AG08395 (cell line): ENCODE measurements at regions not wholly inside any gene's neighbourhood (a gene's known extent, or its start where the extent isn't known, plus 50 kb on each side); places are given as distances from the start of the nearest gene placed in this dataset.

Source experiments
- DNase-seq: peaks from one replicate; pipeline ENCODE4 v3.0.0; 2012; ENCODE audit warnings: mixed read lengths, low spot score

- DNase-seq, result no peak
These were observed 174.1 kb downstream of the DDX1 start for GRCh38 chr2:15765686-15766302.

DNA sequence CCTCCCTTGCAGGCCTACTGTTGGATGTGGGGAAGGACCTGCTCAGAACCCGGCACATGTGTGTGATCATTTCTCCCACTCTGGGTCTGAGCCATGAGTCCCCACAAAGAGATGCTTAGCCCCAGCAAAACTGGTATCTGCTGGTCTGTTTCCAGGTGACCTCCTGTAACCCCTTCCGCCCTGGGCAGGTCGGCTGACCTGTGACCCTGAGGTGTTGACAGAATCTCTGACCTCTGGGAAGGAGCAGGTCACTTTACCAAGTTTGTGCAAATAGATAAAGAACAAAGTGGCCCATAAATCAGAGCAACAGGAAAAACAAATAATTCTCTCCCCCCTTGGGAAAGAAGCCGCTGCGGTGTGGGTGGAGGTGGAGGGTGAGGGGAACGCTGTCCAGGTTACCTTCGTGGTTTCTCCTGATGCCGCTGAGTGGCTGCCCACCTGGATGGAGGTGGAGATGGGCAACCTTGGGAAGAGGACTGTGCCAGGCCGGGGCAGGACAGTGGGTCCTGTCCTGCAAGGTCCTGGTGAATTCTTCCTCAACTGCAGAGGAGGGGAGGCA lies 174.0 kb upstream of the MYCN start:
- no peak for DNase-seq

GRCh38 chr2:15766911-15767597 lies 173.3 kb upstream of the MYCN start:
- DNase-seq, result no peak

- no peak for DNase-seq
These were observed 172.7 kb upstream of the MYCN start for GRCh38 chr2:15767679-15768078.

DNA sequence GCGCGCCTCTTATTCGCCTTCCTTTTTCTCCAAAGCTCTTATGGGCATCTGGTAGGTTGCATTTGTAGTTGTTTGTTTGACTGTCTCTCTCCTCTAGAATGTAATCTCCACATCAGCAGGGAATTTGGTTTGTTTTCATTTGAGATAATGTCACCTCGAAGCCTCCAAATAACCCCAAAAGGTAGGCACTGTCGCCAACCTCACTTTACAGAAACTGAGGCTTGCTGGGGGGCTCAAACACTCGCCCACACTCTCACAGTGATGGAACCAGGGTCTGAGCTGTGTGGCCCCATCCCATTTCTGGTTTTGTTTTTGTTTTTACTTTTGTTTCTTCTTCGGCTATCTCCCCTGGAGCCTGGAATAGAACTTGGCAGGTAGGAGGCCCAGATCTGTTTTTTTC lies 172.2 kb upstream of the MYCN start:
- no peak for DNase-seq

DNA sequence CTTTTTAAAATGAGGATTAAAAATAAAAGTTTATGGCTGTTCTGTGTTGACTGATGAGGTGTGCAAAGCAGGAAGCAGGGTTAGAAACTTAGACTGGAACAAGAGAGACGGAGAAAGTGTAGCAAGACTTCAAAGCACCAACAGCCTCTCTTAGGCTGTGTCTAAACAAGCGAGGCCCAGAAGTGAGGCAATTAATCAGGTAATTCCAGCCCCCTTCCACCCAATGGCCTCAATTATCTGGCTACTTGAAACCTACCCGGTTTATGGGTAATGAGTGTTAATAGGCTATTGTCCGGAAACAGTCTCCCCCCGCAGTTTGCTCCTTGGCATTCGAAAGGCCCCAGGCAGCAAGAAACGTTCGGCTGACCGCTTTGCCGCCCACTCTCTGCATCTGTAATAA lies 171.7 kb upstream of the MYCN start:
- no peak for DNase-seq

DNA sequence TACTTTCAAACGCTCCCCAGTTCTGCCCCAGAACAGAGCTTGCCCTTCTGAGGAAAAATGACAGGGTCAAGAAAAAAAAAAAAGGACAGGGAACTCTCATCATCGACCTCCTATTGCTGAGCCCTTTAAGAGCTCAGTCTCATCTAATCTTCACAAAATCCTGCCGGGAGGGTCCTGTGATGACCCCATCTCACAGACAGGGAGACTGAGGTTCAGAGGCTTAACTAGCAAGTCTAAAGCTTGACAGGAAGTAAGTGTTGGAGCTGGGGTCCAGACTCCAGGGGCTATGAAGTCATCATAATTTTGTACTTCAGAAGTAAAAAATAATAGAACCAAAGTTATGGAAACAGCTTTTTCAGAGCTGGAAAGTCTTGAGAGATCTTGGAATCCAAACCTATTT lies 171.1 kb upstream of the MYCN start:
- DNase-seq, result no peak

GRCh38 chr2:15769676-15770547 lies 170.4 kb upstream of the MYCN start:
- no peak for DNase-seq

DNA sequence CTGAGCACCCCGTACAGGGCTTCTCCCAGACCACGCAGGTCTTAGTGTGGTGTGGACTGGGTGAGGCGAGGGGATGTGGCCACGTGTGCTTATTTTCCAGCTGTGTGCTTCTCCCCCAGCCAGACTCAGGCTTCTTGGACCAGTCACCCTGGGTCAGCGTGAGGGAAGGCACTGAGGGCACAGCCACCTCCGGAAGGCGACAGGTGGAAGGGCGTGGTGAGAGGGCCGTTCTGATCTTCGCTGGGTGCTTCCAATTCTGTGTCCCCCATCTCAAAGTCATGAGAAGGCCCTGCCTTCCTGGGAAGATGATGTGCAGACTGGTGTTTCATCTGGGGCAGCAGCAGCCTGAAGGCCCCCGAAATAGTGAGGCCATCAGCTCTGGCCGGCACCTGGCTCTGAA lies 169.7 kb upstream of the MYCN start:
- DNase-seq, result no peak

GRCh38 chr2:15771124-15771523 lies 169.2 kb upstream of the MYCN start:
- DNase-seq, result no peak

GRCh38 chr2:15772086-15772595 lies 168.2 kb upstream of the MYCN start:
- DNase-seq, result no peak

DNA sequence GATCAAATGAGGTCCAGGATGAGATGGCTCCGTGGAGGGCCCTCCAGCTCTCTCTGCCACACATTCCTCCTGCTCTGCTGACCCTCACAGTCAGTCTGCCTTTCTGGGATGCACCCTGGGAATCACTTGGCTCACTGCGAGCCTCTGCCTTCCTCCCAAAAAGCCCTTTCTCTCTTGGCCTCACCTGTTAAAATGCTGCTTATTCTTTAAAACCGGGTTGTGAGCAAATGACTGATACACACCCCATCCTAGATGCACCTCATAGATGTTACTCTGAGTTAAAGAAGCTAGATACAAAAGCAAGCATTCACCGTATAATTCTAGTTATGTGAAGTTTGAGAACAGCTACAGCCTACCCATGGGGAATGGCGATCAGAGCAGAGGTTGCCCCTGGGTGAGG lies 167.7 kb upstream of the MYCN start:
- no peak for DNase-seq

- no peak for DNase-seq
These were observed 167.1 kb upstream of the MYCN start for GRCh38 chr2:15773204-15773603.

- DNase-seq, result no peak
These were observed 166.5 kb upstream of the MYCN start for GRCh38 chr2:15773846-15774245.

DNA sequence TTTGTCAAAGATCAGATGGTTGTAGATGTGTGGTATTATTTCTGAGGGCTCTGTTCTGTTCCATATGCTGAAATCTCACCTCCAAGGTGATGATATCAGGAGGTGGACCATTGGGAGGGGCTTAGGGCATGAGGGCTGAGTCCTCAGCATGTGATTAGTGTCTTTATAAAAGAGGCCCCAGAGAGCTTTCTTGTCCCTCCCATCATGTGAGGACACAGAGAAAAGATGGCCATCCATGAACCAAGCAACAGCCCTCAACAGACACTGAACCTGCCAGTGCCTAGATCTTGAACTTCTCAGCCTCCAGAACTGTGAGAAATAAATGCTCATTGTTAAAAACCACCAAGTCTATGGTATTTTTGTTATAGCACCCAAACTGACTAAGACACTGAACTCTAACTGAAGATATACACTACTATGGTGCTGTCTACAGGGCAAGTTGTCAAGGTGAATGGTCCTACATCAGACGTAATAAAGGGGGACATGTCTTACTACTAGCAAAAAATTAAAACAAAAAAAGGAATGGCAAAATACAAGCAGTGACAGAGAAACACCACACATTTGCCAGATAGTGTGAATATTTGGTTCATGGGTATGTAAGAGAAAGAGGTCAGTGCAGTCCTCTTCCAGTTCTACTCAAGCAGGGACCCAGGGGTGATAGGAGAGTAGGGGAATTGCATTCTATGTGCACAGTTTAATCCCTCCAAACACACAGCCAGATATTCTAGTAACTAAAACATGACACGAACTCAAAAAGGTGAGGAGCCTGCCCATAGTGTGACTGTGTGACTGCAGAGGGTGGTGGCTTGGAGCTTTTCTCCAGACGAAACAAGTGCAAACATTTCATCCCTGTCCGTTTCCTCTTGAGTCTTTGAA lies 164.4 kb upstream of the MYCN start:
- no peak for DNase-seq

DNA sequence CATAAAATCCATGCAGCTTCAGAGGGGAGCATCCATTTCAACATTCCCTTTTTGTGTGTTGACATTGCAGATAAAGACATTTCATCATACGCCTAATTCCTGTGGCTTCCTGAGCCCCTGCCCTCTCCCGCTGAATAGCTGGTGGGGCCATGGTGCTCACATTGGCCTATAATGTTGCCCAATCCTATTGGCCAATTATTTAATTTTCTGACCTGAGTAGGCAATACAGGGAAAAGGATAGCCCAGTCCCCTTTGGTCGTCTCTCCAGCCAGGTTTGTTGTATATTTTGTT lies 163.8 kb upstream of the MYCN start:
- no peak for DNase-seq

- DNase-seq, result no peak
These were observed 163.2 kb upstream of the MYCN start for GRCh38 chr2:15776992-15777702.

GRCh38 chr2:15777795-15778371 lies 162.5 kb upstream of the MYCN start:
- DNase-seq, result no peak

GRCh38 chr2:15778529-15779219 lies 161.7 kb upstream of the MYCN start:
- no peak for DNase-seq

GRCh38 chr2:15779381-15780041 lies 160.8 kb upstream of the MYCN start:
- no peak for DNase-seq
